VCaP (cell line): ENCODE measurements at regions not wholly inside any gene's neighbourhood (a gene's known extent, or its start where the extent isn't known, plus 50 kb on each side); places are given as distances from the start of the nearest gene placed in this dataset.

ENCODE experiments used
- H3K27ac ChIP-seq: fragments of 450-650 bp; 2 replicates; pipeline ENCODE4 v1.5.1; 2017
- TF ChIP-seq, protein P1 (sequence below): fragments of 450-650 bp; conservative IDR thresholded peaks from 2 replicates; pipeline ENCODE4 v1.5.1; 2017; ENCODE audit warnings: mild to moderate bottlenecking, moderate library complexity

DNA sequence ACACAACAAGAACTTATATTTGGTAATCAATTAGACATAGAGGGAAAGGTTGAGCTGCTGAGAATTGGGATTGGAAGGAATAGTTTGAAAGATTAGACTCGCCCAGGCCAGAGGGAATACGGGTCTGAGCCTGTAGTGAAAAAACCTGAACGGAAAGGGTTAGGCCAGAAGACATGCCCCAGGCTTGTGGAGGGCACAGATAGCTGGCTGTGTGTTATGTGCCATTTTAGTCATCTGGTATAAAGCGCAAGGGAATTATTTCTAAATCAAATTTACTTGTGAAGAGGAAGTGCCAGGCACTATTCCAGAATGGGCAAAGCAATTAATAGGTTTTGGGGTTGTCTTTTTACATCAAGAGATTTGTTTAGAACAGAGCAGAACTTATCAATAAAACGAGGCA lies 187.5 kb upstream of the ANKRD50 start:
- TF ChIP-seq, protein P1, sequence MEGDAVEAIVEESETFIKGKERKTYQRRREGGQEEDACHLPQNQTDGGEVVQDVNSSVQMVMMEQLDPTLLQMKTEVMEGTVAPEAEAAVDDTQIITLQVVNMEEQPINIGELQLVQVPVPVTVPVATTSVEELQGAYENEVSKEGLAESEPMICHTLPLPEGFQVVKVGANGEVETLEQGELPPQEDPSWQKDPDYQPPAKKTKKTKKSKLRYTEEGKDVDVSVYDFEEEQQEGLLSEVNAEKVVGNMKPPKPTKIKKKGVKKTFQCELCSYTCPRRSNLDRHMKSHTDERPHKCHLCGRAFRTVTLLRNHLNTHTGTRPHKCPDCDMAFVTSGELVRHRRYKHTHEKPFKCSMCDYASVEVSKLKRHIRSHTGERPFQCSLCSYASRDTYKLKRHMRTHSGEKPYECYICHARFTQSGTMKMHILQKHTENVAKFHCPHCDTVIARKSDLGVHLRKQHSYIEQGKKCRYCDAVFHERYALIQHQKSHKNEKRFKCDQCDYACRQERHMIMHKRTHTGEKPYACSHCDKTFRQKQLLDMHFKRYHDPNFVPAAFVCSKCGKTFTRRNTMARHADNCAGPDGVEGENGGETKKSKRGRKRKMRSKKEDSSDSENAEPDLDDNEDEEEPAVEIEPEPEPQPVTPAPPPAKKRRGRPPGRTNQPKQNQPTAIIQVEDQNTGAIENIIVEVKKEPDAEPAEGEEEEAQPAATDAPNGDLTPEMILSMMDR: no peak
- H3K27ac ChIP-seq: no peak overlapping the region; the same call in 1 of the 2 replicates

DNA sequence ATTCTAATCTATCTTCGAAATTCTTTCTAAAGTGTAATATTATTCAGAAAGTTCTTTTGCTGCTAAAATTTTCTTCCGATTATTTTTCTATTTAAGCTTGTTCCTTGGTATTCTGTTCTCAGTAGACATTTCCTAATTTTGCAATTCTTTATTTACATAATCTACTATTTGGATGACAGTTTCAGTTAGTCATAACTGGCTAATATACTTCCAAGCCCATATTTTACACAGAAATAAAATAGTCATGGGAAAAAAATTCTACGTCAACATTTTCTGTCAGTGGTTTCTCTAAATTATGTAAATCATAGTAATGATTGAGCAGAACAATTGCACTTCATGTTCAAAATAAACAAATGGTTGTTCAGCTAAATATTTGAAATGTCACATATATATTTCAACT lies 178.0 kb upstream of the ANKRD50 start:
- no peak overlapping the region for H3K27ac ChIP-seq
- TF ChIP-seq, protein P1: no peak

DNA sequence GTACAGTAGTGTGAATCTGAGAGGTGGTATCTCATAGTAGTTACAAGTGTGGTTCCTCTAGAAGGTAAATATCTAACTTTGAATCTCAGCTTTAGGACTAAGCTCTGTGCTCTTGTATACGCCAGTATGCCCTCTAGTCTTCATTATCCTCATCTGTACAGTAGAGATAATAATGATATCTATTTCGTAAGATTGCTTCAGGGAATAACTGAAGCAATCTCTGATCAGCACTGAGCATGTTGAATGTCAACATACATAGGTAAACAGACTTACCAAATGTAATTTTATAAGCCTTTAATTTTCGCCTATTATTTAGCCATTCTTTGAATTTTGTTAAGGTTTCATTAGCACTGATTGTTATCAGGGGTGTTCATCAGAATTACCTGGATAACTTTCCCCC lies 175.2 kb upstream of the ANKRD50 start:
- TF ChIP-seq, protein P1: no peak

DNA sequence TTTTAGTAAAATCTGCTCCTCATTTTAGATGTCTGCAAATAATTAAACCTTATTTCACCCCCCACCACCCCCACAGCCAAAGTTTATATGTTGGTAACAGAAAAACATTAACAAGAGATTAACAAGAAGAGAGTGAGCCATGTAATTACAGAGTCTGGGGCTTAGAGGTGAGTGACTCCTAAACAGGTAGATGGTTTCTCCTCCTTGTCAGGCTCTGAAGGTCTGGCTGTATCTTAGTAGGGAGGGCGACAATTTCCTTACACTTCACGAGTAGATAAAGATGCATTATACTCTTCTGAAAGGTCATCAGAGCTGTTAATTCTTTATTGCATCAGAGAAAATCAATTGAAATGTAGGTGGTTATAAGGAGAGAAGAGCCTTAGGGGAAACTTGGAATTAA lies 171.8 kb upstream of the ANKRD50 start:
- TF ChIP-seq, protein P1: no peak
- H3K27ac ChIP-seq: no peak overlapping the region

More for the DNA sequence above, 175.2 kb upstream of the ANKRD50 start:
- H3K27ac ChIP-seq: no peak overlapping the region

DNA sequence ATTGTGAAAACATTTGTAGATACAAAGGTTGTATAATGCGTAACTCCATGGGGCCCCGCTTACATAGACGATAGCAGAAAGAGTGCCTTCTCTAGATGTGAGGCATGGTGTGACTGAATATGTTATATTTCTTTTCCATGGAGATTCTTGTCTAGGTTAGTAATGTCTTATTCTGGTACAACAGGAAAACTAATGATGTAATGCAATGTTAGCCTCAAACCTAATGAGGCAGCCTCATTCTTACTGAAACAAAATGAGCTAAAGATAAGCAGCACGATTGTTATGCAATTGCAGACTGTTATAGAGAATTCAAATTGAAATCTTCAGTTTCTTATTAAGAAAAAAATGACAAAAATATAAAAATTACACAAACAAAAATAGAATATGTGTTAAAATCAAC lies 171.1 kb upstream of the ANKRD50 start:
- no peak overlapping the region for H3K27ac ChIP-seq
- TF ChIP-seq, protein P1: no peak

DNA sequence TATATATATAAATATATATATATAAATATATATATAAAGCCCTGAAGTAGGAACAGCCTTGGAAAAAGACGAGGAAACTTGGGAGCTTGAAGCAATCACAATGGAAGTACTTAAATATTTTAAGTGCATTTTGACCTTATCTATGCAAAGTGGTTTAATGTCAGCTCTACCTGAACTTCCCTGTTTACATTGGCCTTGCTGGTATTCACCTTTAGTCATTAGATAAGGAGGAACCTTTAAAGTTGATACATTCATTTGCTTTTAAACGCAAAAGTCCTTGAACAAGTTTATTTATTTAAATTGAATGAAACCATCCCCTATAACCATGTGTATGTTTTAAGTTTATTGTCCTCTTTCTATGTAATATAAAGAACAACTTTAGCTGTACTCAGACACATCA lies 166.7 kb upstream of the ANKRD50 start:
- H3K27ac ChIP-seq: no peak overlapping the region
- TF ChIP-seq, protein P1: no peak

DNA sequence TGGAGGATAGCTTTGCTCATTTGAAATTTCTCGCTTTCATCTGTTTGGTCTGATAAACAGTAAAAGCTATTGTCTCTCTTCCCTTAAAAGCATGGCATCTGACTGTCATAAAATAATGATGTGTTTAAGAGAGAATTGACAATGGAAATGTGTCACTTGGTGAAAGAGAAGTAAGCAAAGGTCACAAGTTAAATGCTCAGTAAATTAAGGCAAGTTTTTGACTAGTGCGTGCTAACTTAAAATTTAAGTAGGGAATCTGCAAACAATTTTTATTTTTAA lies 161.6 kb upstream of the ANKRD50 start:
- TF ChIP-seq, protein P1: no peak
- H3K27ac ChIP-seq: no peak overlapping the region
